ENCODE measurements at regions not wholly inside any gene's neighbourhood (a gene's known extent, or its start where the extent isn't known, plus 50 kb on each side); places are given as distances from the start of the nearest gene placed in this dataset.

GRCh38 chr5:67502951-67503350 is 306.4 kb upstream of the CD180 start:
- Histone ChIP-seq H3K9me3 (replicated peaks; ENCODE audit: control insufficient read depth, insufficient read depth, low read length) (no peaks in the 10 kb centered on the region), H3K27me3 (ENCODE audit: control insufficient read depth in 2 of 2, insufficient read depth in 2 of 2, low read length in 2 of 2) (no peaks in the 10 kb centered on the region), H3K36me3 (ENCODE audit: control insufficient read depth in 2 of 2, extremely low read depth in 1 of 2, insufficient read depth in 2 of 2, low read length in 2 of 2) (no peaks in the 10 kb centered on the region), H4K20me1 (replicated peaks; ENCODE audit: control insufficient read depth, extremely low read depth, insufficient read depth, low read length) (no peaks in the 10 kb centered on the region), H2AFZ (ENCODE audit: low read depth, low read length) (peak overlapping the region; percentile 16), H3K4me3 (replicated peaks in 1 of 3; ENCODE audit: insufficient read depth in 1 of 3, low read depth in 1 of 3, low read length in 3 of 3) (no peak overlapping the region), H3K79me2 (ENCODE audit: control insufficient read depth, insufficient read depth, low read length) (no peaks in the 10 kb centered on the region), H3K4me1 (ENCODE audit: control insufficient read depth, extremely low read depth, insufficient read depth, low read length) (no peaks in the 10 kb centered on the region), H3K9me1 (replicated peaks; ENCODE audit: control insufficient read depth, extremely low read depth, insufficient read depth, low read length) (no peaks in the 10 kb centered on the region), H3K27ac (ENCODE audit: insufficient read depth, low read depth, low read length) (no peak overlapping the region), H3K9ac (replicated peaks; ENCODE audit: extremely low read depth, insufficient read depth, low read length) (no peak overlapping the region), H3K4me2 (ENCODE audit: insufficient read depth, low read length) (no peak overlapping the region)
- TF ChIP-seq POLR2AphosphoS5 (IDR thresholded peaks at IDR 0.05; ENCODE audit: insufficient read depth, low read depth, low read length) = no peak
- TF ChIP-seq JUN (IDR thresholded peaks at IDR 0.05; ENCODE audit: borderline replicate concordance, insufficient read depth, insufficient read length, low read depth) = no peak
- TF ChIP-seq EZH2 (IDR thresholded peaks at IDR 0.05; ENCODE audit: borderline replicate concordance, low read depth, low read length, severe bottlenecking) = no peak
- no peak for TF ChIP-seq MAX (IDR thresholded peaks at IDR 0.05; ENCODE audit: insufficient read depth, insufficient read length)
- TF ChIP-seq FOS (IDR thresholded peaks at IDR 0.05; ENCODE audit: borderline replicate concordance, insufficient read depth, low read length) = no peak
- no peak for TF ChIP-seq CTCF (IDR thresholded peaks at IDR 0.05; ENCODE audit: extremely low read depth in 1 of 2, insufficient read depth in 1 of 2, low read depth in 1 of 2, low read length in 2 of 2)
- TF ChIP-seq GATA2 (IDR thresholded peaks at IDR 0.05; ENCODE audit: insufficient read depth, insufficient read length, low read depth, low read length) = no peak
- no peak for TF ChIP-seq MYC (IDR thresholded peaks at IDR 0.05; ENCODE audit: low read depth, low read length)
- no peak for TF ChIP-seq POLR2A (IDR thresholded peaks at IDR 0.05; ENCODE audit: low read depth, low read length)
- dilution Hi-C loops (cut with MboI; ENCODE audit: extremely low pct_ligation_motif_present, low sequenced_read_pairs) = no loop called here
- POLR2A ChIA-PET = no interaction called here
- intact Hi-C loops (cut with micrococcal nuclease) = no loop called here
- DNase-seq (ENCODE audit: low read depth, low spot score) (no peak), FAIRE-seq (no peak)
- CTCF ChIA-PET = interaction anchor here (1.5 to 3.0 kb wide), 2 partner anchors 9 kb away, joined by 4 to 10 read pairs; no protein-coding TSS in a partner anchor
- BruUV-seq (replicated peaks) = no TSS peak

Measured in endothelial cell of umbilical vein (primary cell).